ENCODE measurements at regions not wholly inside any gene's neighbourhood (a gene's known extent, or its start where the extent isn't known, plus 50 kb on each side); places are given as distances from the start of the nearest gene placed in this dataset.

- TF ChIP-seq CTCF (IDR thresholded peaks at IDR 0.05; ENCODE audit: low read depth, low read length, poor library complexity, severe bottlenecking) = no peak
- no peak for TF ChIP-seq EZH2phosphoT487 (IDR thresholded peaks at IDR 0.05; ENCODE audit: borderline replicate concordance, low read length)
These were observed 425.9 kb downstream of the ETS1 start for GRCh38 chr11:128161436-128161835.

Data from DOHH2 (cell line).